Effector memory CD8-positive, alpha-beta T cell (primary cell): ENCODE measurements at regions not wholly inside any gene's neighbourhood (a gene's known extent, or its start where the extent isn't known, plus 50 kb on each side); places are given as distances from the start of the nearest gene placed in this dataset.

ENCODE experiments used
- ATAC-seq: fragments of 150-1000 bp; cut with Tn5 transposase; replicated peaks from 2 replicates; pipeline ENCODE4 v1.10.0; 2021; ENCODE audit warnings: mild to moderate bottlenecking, moderate library complexity
- DNase-seq, 3 experiments: peaks; one replicate each; pipeline ENCODE4 v3.0.0; 2021
- H3K27ac Mint-ChIP-seq, 2 donors: one replicate each; pipeline ENCODE4 v1.8.0; 2022; ENCODE audit warnings: mild to moderate bottlenecking in 2 of 2, mixed read lengths in 2 of 2, moderate library complexity in 2 of 2
- H3K27me3 Mint-ChIP-seq, 2 donors: one replicate each; pipeline ENCODE4 v1.8.0; 2022; ENCODE audit warnings: mixed read lengths in 2 of 2
- H3K36me3 Mint-ChIP-seq: one replicate; pipeline ENCODE4 v1.8.0; 2022; ENCODE audit warnings: mild to moderate bottlenecking, moderate library complexity, mixed read lengths; ENCODE audit not compliant: insufficient read depth
- H3K4me1 Mint-ChIP-seq, 2 donors: one replicate each; pipeline ENCODE4 v1.8.0; 2022; ENCODE audit warnings: low read depth in 2 of 2, mixed read lengths in 2 of 2
- H3K4me3 Mint-ChIP-seq, 2 donors: one replicate each; pipeline ENCODE4 v1.8.0; 2022; ENCODE audit warnings: mild to moderate bottlenecking in 2 of 2, mixed read lengths in 2 of 2, moderate library complexity in 2 of 2
- H3K9me3 Mint-ChIP-seq, 2 donors: one replicate each; pipeline ENCODE4 v1.8.0; 2022; ENCODE audit warnings: mixed read lengths in 2 of 2

- H3K4me1 Mint-ChIP-seq, result no peaks in the 10 kb centered on the region
- no peak overlapping the region for H3K27ac Mint-ChIP-seq
- DNase-seq (no peak), ATAC-seq (no peak)
- H3K4me3 Mint-ChIP-seq, result no peak overlapping the region
- peaks cover 0 to 7% of the 10 kb centered on the region in 2 donors for H3K27me3 Mint-ChIP-seq
- no peaks in the 10 kb centered on the region for H3K9me3 Mint-ChIP-seq
- H3K36me3 Mint-ChIP-seq, result no peaks in the 10 kb centered on the region
Observed at GRCh38 chr16:86980644-86981043, 336.5 kb downstream of the C16orf95 start.

DNA sequence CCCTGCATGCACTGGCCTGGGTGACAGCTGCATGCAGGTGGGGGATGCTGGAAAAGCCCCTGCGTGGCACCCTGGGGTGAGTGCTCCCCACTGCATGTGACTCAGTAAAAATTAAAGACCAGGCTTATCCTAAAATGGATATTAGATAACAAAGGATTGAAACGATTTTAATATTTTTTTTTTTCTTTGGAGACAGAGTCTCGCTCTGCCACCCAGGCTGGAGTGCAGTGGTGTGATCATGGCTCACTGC lies 334.9 kb downstream of the C16orf95 start:
- DNase-seq (no peak), ATAC-seq (no peak)
- Mint-ChIP-seq H3K4me1 (no peaks in the 10 kb centered on the region), H3K4me3 (no peak overlapping the region), H3K36me3 (no peaks in the 10 kb centered on the region), H3K27me3 (peaks cover 0 to 7% of the 10 kb centered on the region in 2 donors), H3K9me3 (no peaks in the 10 kb centered on the region), H3K27ac (no peak overlapping the region)

DNA sequence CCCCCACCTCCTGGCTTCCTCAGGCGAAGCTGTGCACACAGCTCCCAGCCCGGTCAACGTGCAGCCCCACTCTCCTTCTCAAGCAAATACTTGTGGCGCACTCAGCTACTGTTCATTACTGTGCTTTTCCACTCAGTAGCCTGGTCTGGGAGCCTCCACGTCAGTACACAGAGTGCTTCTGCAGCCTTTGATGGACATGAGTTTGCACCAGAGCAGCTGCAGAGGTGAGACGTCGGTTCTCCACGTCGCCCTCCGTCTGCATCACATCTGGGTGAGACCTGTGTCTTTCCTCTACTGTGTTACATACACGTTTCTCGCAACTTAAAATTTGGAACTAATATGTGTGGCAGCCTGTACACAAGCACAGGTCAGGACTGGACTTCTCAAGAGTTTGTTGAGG lies 334.3 kb downstream of the C16orf95 start:
- no peaks in the 10 kb centered on the region for H3K9me3 Mint-ChIP-seq
- DNase-seq (no peak), ATAC-seq (no peak)
- H3K36me3 Mint-ChIP-seq, result no peaks in the 10 kb centered on the region
- no peak overlapping the region for H3K27ac Mint-ChIP-seq
- H3K4me3 Mint-ChIP-seq, result no peak overlapping the region
- H3K4me1 Mint-ChIP-seq, result no peaks in the 10 kb centered on the region
- H3K27me3 Mint-ChIP-seq, result peaks cover 1 to 7% of the 10 kb centered on the region in 2 donors

DNA sequence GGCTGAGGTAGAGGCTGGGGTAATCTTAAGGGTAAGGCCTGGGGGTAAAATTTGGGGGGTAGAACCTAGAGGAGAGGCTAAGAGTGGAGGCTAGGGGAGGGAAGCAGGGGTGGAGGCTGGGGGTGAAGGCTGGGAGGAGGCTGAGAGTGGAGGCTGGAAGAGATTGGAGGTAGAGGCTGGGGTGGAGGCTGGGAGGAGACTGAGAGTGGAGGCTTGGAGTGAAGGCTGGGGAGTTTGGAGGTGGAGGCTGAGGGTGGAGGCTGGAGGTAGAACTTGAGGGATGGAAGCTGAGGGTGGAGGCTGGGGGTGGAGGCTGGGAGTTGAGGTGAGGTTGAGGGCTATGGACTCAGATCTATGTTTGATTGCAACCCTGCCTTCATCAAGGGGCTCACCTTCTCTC lies 333.6 kb downstream of the C16orf95 start:
- peaks cover 0 to 3% of the 10 kb centered on the region in 2 donors for H3K4me1 Mint-ChIP-seq
- no peak overlapping the region for H3K27ac Mint-ChIP-seq
- H3K27me3 Mint-ChIP-seq, result peaks cover 7 to 8% of the 10 kb centered on the region in 2 donors
- ATAC-seq (no peak), DNase-seq (no peak)
- H3K36me3 Mint-ChIP-seq, result no peaks in the 10 kb centered on the region
- no peaks in the 10 kb centered on the region for H3K9me3 Mint-ChIP-seq
- no peak overlapping the region for H3K4me3 Mint-ChIP-seq

GRCh38 chr16:86984343-86984742 lies 332.8 kb downstream of the C16orf95 start:
- Mint-ChIP-seq H3K27me3 (peaks cover 7 to 15% of the 10 kb centered on the region in 2 donors), H3K27ac (no peak overlapping the region), H3K4me3 (no peak overlapping the region), H3K9me3 (no peaks in the 10 kb centered on the region), H3K36me3 (no peaks in the 10 kb centered on the region), H3K4me1 (peaks cover 0 to 3% of the 10 kb centered on the region in 2 donors)
- DNase-seq (no peak), ATAC-seq (no peak)

DNA sequence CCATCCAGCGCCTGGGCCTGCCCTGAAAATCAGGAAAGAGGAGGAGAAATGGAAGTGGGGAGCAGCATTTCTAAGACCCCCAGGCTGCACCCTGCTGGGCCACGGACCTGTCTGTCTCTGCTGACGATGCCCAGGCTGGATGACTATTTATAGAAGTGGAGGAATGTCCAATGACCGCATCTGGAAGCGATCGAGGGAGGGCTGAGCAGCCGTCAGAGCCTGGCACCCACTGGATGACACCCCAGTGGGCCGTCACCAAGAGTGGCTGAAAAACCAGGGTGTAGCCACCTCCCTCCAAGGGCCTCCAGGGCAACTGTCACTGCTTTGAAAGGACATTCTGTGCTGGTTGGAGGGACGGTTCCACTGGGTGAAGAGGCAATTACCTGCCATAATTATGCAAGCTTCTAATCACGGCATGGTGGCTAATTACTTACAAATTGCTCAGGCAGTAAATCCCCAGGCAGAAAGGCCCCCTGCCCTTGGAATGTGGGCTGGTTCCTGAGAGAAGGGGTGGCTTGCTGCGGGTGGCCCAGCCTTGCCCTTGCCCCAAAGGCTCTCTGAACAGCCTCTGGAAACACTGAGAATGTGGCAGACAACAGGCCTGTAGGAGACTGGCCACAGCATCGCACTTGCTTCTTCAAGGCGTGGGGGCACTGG lies 332.1 kb downstream of the C16orf95 start:
- ATAC-seq (no peak), DNase-seq (no peak)
- H3K36me3 Mint-ChIP-seq, result no peaks in the 10 kb centered on the region
- peaks cover under 1 to 5% of the 10 kb centered on the region in 2 donors for H3K4me1 Mint-ChIP-seq
- H3K4me3 Mint-ChIP-seq, result no peak overlapping the region
- H3K27ac Mint-ChIP-seq, result no peak overlapping the region
- peaks cover 6 to 23% of the 10 kb centered on the region in 2 donors for H3K27me3 Mint-ChIP-seq
- H3K9me3 Mint-ChIP-seq, result no peaks in the 10 kb centered on the region

- ATAC-seq, result no peak
- H3K27me3 Mint-ChIP-seq, result peaks cover 6 to 28% of the 10 kb centered on the region in 2 donors
Observed at GRCh38 chr16:86985648-86986015, 331.6 kb downstream of the C16orf95 start.

GRCh38 chr16:86986136-86986535 lies 331.1 kb downstream of the C16orf95 start:
- Mint-ChIP-seq H3K9me3 (no peaks in the 10 kb centered on the region), H3K36me3 (no peaks in the 10 kb centered on the region), H3K4me1 (peaks cover 4 to 8% of the 10 kb centered on the region in 2 donors), H3K4me3 (no peak overlapping the region), H3K27ac (no peak overlapping the region), H3K27me3 (peaks cover 8 to 30% of the 10 kb centered on the region in 2 donors)
- ATAC-seq (no peak), DNase-seq (no peak)

More at GRCh38 chr16:86985648-86986015, 331.6 kb downstream of the C16orf95 start:
- Mint-ChIP-seq H3K4me1 (peaks cover 4 to 8% of the 10 kb centered on the region in 2 donors), H3K9me3 (no peaks in the 10 kb centered on the region), H3K4me3 (no peak overlapping the region), H3K27ac (no peak overlapping the region), H3K36me3 (no peaks in the 10 kb centered on the region)
- DNase-seq, result no peak

DNA sequence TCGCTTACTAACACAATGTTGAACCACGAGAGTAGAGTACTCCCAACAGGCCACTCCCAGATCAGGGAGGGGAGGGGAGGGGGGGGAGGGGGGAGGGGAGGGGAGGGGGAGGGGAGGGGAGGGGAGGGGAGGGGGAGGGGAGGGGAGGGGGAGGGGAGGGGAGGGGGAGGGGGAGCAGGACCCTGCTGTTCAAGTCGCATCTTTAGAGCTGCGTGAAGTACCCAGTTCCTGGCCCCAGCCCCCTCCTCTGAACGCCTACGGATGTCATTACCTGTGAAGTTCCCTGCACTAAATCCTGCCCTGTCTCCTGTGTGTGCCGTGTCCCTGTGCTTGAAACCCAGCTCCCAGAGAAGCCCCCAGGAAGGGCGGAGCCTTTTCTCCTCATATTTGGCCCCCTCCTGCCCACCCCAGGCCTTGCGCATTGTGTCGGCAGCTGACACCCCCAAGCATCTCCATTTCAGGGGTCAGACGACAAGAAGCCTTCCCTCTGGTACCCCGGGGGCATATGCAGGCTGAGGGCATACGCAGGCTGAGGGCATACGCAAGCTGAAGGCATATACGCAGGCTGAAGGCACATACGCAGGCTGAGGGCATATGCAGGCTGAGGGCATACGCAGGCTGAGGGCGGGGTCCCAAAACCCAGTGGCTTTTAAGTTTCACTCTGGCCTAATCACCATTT lies 330.2 kb downstream of the C16orf95 start:
- no peak for ATAC-seq

GRCh38 chr16:86987746-86988670 lies 329.2 kb downstream of the C16orf95 start:
- H3K27ac Mint-ChIP-seq, result no peak overlapping the region
- no peaks in the 10 kb centered on the region for H3K9me3 Mint-ChIP-seq
- no peaks in the 10 kb centered on the region for H3K36me3 Mint-ChIP-seq
- peaks cover 4 to 8% of the 10 kb centered on the region in 2 donors for H3K4me1 Mint-ChIP-seq
- peaks cover 27 to 44% of the 10 kb centered on the region in 2 donors for H3K27me3 Mint-ChIP-seq
- ATAC-seq, result no peak
- H3K4me3 Mint-ChIP-seq, result no peak overlapping the region
- DNase-seq, result no peak

More for the DNA sequence above, 330.2 kb downstream of the C16orf95 start:
- no peaks in the 10 kb centered on the region for H3K36me3 Mint-ChIP-seq
- no peak overlapping the region for H3K4me3 Mint-ChIP-seq
- no peak overlapping the region for H3K27ac Mint-ChIP-seq
- peaks cover 4 to 8% of the 10 kb centered on the region in 2 donors for H3K4me1 Mint-ChIP-seq
- H3K9me3 Mint-ChIP-seq, result no peaks in the 10 kb centered on the region
- H3K27me3 Mint-ChIP-seq, result peaks cover 16 to 34% of the 10 kb centered on the region in 2 donors
- DNase-seq, result no peak

- no peak overlapping the region for H3K4me3 Mint-ChIP-seq
- DNase-seq (no peak), ATAC-seq (no peak)
- H3K27me3 Mint-ChIP-seq, result peaks cover 32 to 55% of the 10 kb centered on the region in 2 donors
- peaks cover 4 to 8% of the 10 kb centered on the region in 2 donors for H3K4me1 Mint-ChIP-seq
- H3K9me3 Mint-ChIP-seq, result no peaks in the 10 kb centered on the region
- peaks cover 2% of the 10 kb centered on the region for H3K36me3 Mint-ChIP-seq
- H3K27ac Mint-ChIP-seq, result no peak overlapping the region
Observed at GRCh38 chr16:86988920-86989696, 328.1 kb downstream of the C16orf95 start.

- Mint-ChIP-seq H3K27me3 (peaks cover 38 to 64% of the 10 kb centered on the region in 2 donors), H3K4me1 (peaks cover 4 to 8% of the 10 kb centered on the region in 2 donors), H3K36me3 (peaks cover 2% of the 10 kb centered on the region), H3K4me3 (peak overlapping the region; percentile 1 to 9), H3K27ac (no peak overlapping the region), H3K9me3 (no peaks in the 10 kb centered on the region)
- DNase-seq (no peak), ATAC-seq (no peak)
Observed at GRCh38 chr16:86990451-86990850, 326.7 kb downstream of the C16orf95 start.

GRCh38 chr16:86991679-86992078 lies 325.5 kb downstream of the C16orf95 start:
- Mint-ChIP-seq H3K36me3 (peaks cover 2% of the 10 kb centered on the region), H3K27me3 (peaks cover 38 to 66% of the 10 kb centered on the region in 2 donors), H3K4me1 (peaks cover 4 to 8% of the 10 kb centered on the region in 2 donors)

More at GRCh38 chr16:86991679-86992078, 325.5 kb downstream of the C16orf95 start:
- DNase-seq (no peak), ATAC-seq (no peak)
- no peak overlapping the region for H3K4me3 Mint-ChIP-seq
- H3K27ac Mint-ChIP-seq, result no peak overlapping the region
- H3K9me3 Mint-ChIP-seq, result no peaks in the 10 kb centered on the region
